Endodermal cell (in vitro differentiated cells): ENCODE measurements at regions not wholly inside any gene's neighbourhood (a gene's known extent, or its start where the extent isn't known, plus 50 kb on each side); places are given as distances from the start of the nearest gene placed in this dataset.

Experiments
- DNase-seq: peaks from one replicate; pipeline ENCODE4 v3.0.0-alpha.2; 2017
- H3K27ac ChIP-seq: 2 replicates; pipeline ENCODE4 v1.5.1; 2013; ENCODE audit warnings: mild to moderate bottlenecking, low read depth, low read length, moderate library complexity
- H3K27me3 ChIP-seq: 2 replicates; pipeline ENCODE4 v1.6.1; 2013; ENCODE audit warnings: mild to moderate bottlenecking, low read length, moderate library complexity; ENCODE audit not compliant: insufficient read depth, control insufficient read depth, poor library complexity, severe bottlenecking
- H3K36me3 ChIP-seq: 2 replicates; pipeline ENCODE4 v1.7.0; 2013; ENCODE audit warnings: mild to moderate bottlenecking, low read length, moderate library complexity; ENCODE audit not compliant: control insufficient read depth, insufficient read depth
- H3K4me1 ChIP-seq: one replicate; pipeline ENCODE4 v1.7.0; 2013; ENCODE audit warnings: low read length; ENCODE audit not compliant: control insufficient read depth, insufficient read depth
- H3K4me3 ChIP-seq: 2 replicates; pipeline ENCODE4 v1.5.1; 2013; ENCODE audit warnings: mild to moderate bottlenecking, low read length, moderate library complexity
- H3K9ac ChIP-seq: 2 replicates; pipeline ENCODE4 v1.6.1; 2013; ENCODE audit warnings: mild to moderate bottlenecking, low read length, moderate library complexity; ENCODE audit not compliant: poor library complexity, severe bottlenecking; ENCODE audit errors: extremely low read depth
- H3K9me3 ChIP-seq: 2 replicates; pipeline ENCODE4 v1.6.1; 2013; ENCODE audit warnings: mild to moderate bottlenecking, low read length, moderate library complexity; ENCODE audit not compliant: control insufficient read depth
- H3K27ac Mint-ChIP-seq: 2 replicates; pipeline ENCODE4 v1.8.0; 2020; ENCODE audit warnings: mixed read lengths
- H3K27me3 Mint-ChIP-seq: 2 replicates; pipeline ENCODE4 v1.8.0; 2021; ENCODE audit warnings: mild to moderate bottlenecking, mixed read lengths; ENCODE audit not compliant: insufficient read depth
- H3K36me3 Mint-ChIP-seq: 2 replicates; pipeline ENCODE4 v1.8.0; 2020; ENCODE audit warnings: low read depth, mixed read lengths
- H3K4me1 Mint-ChIP-seq: 2 replicates; pipeline ENCODE4 v1.8.0; 2020; ENCODE audit warnings: mixed read lengths
- H3K4me3 Mint-ChIP-seq: 2 replicates; pipeline ENCODE4 v1.8.0; 2020; ENCODE audit warnings: mild to moderate bottlenecking, moderate library complexity, mixed read lengths
- H3K9me3 Mint-ChIP-seq: 2 replicates; pipeline ENCODE4 v1.8.0; 2020; ENCODE audit warnings: mild to moderate bottlenecking, mixed read lengths
- WGBS, 2 experiments: methylation state at CpG; one replicate each; pipeline versions ENCODE4 v1.1.5 to v1.1.7; 2013; ENCODE audit warnings: missing lambda C conversion rate in 2 of 2, mixed read lengths in 1 of 2; ENCODE audit not compliant: insufficient coverage in 1 of 2, insufficient read length in 1 of 2; 5-methylcytosine and 5-hydroxymethylcytosine counted together
- TF ChIP-seq, protein P1 (sequence below): fragments of 200-600 bp; sonication (generic); conservative IDR thresholded peaks from 2 replicates; pipeline ENCODE4 v1.5.0; 2021; ENCODE audit warnings: antibody characterized with exemption, mild to moderate bottlenecking

GRCh38 chr10:33520223-33520622 is 185.8 kb upstream of the NRP1 start:
- no peak overlapping the region for H3K4me3 ChIP-seq
- H3K9me3 Mint-ChIP-seq = peaks cover 4% of the 10 kb centered on the region
- H3K9me3 ChIP-seq = no peaks in the 10 kb centered on the region
- H3K27ac Mint-ChIP-seq = no peak overlapping the region
- 94 to 100% methylated on average over 1 to 2 of the region's 2 CpGs for WGBS, 2 experiments
- no peaks in the 10 kb centered on the region for H3K36me3 ChIP-seq
- no peak for DNase-seq
- no peak overlapping the region for H3K9ac ChIP-seq
- no peaks in the 10 kb centered on the region for H3K4me1 ChIP-seq
- TF ChIP-seq, protein P1, sequence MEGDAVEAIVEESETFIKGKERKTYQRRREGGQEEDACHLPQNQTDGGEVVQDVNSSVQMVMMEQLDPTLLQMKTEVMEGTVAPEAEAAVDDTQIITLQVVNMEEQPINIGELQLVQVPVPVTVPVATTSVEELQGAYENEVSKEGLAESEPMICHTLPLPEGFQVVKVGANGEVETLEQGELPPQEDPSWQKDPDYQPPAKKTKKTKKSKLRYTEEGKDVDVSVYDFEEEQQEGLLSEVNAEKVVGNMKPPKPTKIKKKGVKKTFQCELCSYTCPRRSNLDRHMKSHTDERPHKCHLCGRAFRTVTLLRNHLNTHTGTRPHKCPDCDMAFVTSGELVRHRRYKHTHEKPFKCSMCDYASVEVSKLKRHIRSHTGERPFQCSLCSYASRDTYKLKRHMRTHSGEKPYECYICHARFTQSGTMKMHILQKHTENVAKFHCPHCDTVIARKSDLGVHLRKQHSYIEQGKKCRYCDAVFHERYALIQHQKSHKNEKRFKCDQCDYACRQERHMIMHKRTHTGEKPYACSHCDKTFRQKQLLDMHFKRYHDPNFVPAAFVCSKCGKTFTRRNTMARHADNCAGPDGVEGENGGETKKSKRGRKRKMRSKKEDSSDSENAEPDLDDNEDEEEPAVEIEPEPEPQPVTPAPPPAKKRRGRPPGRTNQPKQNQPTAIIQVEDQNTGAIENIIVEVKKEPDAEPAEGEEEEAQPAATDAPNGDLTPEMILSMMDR = no peak
- H3K27ac ChIP-seq = no peak overlapping the region
- H3K4me1 Mint-ChIP-seq = peaks cover 2% of the 10 kb centered on the region
- H3K36me3 Mint-ChIP-seq = no peaks in the 10 kb centered on the region
- H3K27me3 ChIP-seq = no peaks in the 10 kb centered on the region
- H3K27me3 Mint-ChIP-seq = no peaks in the 10 kb centered on the region
- H3K4me3 Mint-ChIP-seq = no peak overlapping the region

GRCh38 chr10:33519130-33519860 is 184.8 kb upstream of the NRP1 start:
- Mint-ChIP-seq H3K4me1 (peaks cover 2% of the 10 kb centered on the region), H3K9me3 (peaks cover 4% of the 10 kb centered on the region), H3K27ac (no peak overlapping the region), H3K36me3 (no peaks in the 10 kb centered on the region), H3K4me3 (no peak overlapping the region), H3K27me3 (no peaks in the 10 kb centered on the region)
- Histone ChIP-seq H3K9ac (no peak overlapping the region), H3K27ac (no peak overlapping the region), H3K4me3 (no peak overlapping the region), H3K4me1 (no peaks in the 10 kb centered on the region), H3K36me3 (no peaks in the 10 kb centered on the region), H3K27me3 (no peaks in the 10 kb centered on the region), H3K9me3 (no peaks in the 10 kb centered on the region)
- DNase-seq = no peak
- WGBS, 2 experiments = 62 to 64% methylated on average over 7 to 14 of the region's 14 CpGs
- TF ChIP-seq, protein P1 = no peak

DNA sequence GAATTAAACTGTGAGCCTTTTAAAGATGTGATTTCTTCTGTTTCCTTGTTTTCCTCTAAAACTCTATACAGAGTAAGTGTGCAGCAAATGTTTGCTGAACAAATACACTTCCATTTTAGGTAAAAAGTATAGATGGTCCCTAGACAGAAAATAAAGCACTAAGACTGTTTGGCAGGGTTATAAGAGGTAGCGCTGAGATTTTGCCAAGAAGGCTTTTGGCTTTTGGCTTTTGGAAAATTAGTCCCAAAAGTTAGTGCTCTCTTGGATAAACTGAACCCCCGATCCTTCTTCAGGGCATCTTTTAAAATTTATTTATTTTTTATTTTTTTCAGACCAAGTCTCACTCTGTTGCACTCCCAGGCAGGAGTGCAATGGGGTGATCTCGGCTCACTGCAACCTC is 175.7 kb upstream of the NRP1 start:
- no peaks in the 10 kb centered on the region for H3K9me3 ChIP-seq
- Mint-ChIP-seq H3K4me1 (peaks cover 22% of the 10 kb centered on the region), H3K4me3 (no peak overlapping the region), H3K9me3 (no peaks in the 10 kb centered on the region), H3K27ac (no peak overlapping the region), H3K36me3 (no peaks in the 10 kb centered on the region), H3K27me3 (peaks cover 1% of the 10 kb centered on the region)
- TF ChIP-seq, protein P1 = no peak
- no peak for DNase-seq
- no peaks in the 10 kb centered on the region for H3K27me3 ChIP-seq
- 50 to 84% methylated on average over 2 to 3 of the region's 3 CpGs for WGBS, 2 experiments
- H3K4me1 ChIP-seq = peaks cover 4% of the 10 kb centered on the region
- no peaks in the 10 kb centered on the region for H3K36me3 ChIP-seq
- H3K4me3 ChIP-seq = no peak overlapping the region
- H3K9ac ChIP-seq = no peak overlapping the region
- H3K27ac ChIP-seq = no peak overlapping the region
